ENCODE measurements at regions not wholly inside any gene's neighbourhood (a gene's known extent, or its start where the extent isn't known, plus 50 kb on each side); places are given as distances from the start of the nearest gene placed in this dataset.

DNA sequence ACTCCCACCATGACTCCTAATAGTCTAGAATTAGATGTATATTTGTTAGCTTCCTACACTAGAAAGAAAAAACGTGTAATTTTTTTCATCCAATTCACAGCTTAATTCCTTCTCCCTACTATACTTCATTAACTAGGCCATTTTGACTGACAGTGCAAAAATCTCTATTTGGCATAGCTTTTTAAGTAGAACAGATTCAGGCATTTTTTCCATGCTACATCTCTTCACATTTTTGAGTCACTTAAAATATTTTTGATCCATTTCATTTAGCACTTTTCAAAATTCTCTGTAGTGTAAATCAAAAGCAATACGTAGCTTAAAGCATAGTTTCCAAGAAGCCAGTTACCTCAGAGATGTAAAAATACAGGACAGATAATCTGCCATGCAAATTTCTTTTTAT lies 391.1 kb upstream of the NPVF start:
- Histone ChIP-seq H3K9me2 (replicated peaks; ENCODE audit: low read length) (no peaks in the 10 kb centered on the region), H3K4me2 (ENCODE audit: low read length) (no peak overlapping the region), H3K27me3 (ENCODE audit: low read length) (peaks cover 3% of the 10 kb centered on the region; the same call in 1 of the 2 replicates), H3K9me3 (ENCODE audit: low read length) (no peaks in the 10 kb centered on the region), H3F3A (ENCODE audit: low read length, unreplicated experiment) (no peaks in the 10 kb centered on the region), H3K4me3 (ENCODE audit: low read length) (no peak overlapping the region), H3K36me3 (ENCODE audit: low read depth, low read length) (no peaks in the 10 kb centered on the region), H2AFZ (ENCODE audit: low read length) (no peak overlapping the region), H3K9ac (ENCODE audit: low read length) (no peak overlapping the region), H3K27ac (ENCODE audit: low read length) (no peak overlapping the region), H3K79me2 (ENCODE audit: low read length) (no peaks in the 10 kb centered on the region), H3K4me1 (ENCODE audit: insufficient read depth, low read length) (no peaks in the 10 kb centered on the region), H4K20me1 (ENCODE audit: low read length) (no peaks in the 10 kb centered on the region)
- ATAC-seq = no peak
- TF ChIP-seq EZH2phosphoT487 (IDR thresholded peaks at IDR 0.05; ENCODE audit: borderline replicate concordance, low read length) = no peak
- TF ChIP-seq, protein P1, sequence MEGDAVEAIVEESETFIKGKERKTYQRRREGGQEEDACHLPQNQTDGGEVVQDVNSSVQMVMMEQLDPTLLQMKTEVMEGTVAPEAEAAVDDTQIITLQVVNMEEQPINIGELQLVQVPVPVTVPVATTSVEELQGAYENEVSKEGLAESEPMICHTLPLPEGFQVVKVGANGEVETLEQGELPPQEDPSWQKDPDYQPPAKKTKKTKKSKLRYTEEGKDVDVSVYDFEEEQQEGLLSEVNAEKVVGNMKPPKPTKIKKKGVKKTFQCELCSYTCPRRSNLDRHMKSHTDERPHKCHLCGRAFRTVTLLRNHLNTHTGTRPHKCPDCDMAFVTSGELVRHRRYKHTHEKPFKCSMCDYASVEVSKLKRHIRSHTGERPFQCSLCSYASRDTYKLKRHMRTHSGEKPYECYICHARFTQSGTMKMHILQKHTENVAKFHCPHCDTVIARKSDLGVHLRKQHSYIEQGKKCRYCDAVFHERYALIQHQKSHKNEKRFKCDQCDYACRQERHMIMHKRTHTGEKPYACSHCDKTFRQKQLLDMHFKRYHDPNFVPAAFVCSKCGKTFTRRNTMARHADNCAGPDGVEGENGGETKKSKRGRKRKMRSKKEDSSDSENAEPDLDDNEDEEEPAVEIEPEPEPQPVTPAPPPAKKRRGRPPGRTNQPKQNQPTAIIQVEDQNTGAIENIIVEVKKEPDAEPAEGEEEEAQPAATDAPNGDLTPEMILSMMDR (conservative IDR thresholded peaks at IDR 0.05; ENCODE audit: low read depth, low read length) = no peak
- TF ChIP-seq EZH2 (IDR thresholded peaks at IDR 0.05; ENCODE audit: low read length, unreplicated experiment) = no peak
- BruUV-seq (replicated peaks) = no TSS peak
- no peak for DNase-seq
- intact Hi-C loops (cut with micrococcal nuclease) = no loop called here
- CTCF ChIA-PET = no interaction called here
- POLR2A ChIA-PET (ENCODE audit: unreplicated experiment) = no interaction called here

- H3F3A ChIP-seq (ENCODE audit: low read length, unreplicated experiment) = no peaks in the 10 kb centered on the region
- no peak for ATAC-seq
- H4K20me1 ChIP-seq (ENCODE audit: low read length) = no peaks in the 10 kb centered on the region
- H3K4me1 ChIP-seq (ENCODE audit: insufficient read depth, low read length) = no peaks in the 10 kb centered on the region
- H3K9me2 ChIP-seq (replicated peaks; ENCODE audit: low read length) = no peaks in the 10 kb centered on the region
- H2AFZ ChIP-seq (ENCODE audit: low read length) = no peak overlapping the region
- H3K79me2 ChIP-seq (ENCODE audit: low read length) = no peaks in the 10 kb centered on the region
- POLR2A ChIA-PET (ENCODE audit: unreplicated experiment) = no interaction called here
- intact Hi-C loops (cut with micrococcal nuclease) = no loop called here
- BruUV-seq (replicated peaks) = no TSS peak
- H3K27me3 ChIP-seq (ENCODE audit: low read length) = peaks cover 3% of the 10 kb centered on the region; the same call in 1 of the 2 replicates
- no peak overlapping the region for H3K9ac ChIP-seq (ENCODE audit: low read length)
- H3K9me3 ChIP-seq (ENCODE audit: low read length) = no peaks in the 10 kb centered on the region
- DNase-seq = no peak
- H3K4me2 ChIP-seq (ENCODE audit: low read length) = no peak overlapping the region
- H3K4me3 ChIP-seq (ENCODE audit: low read length) = no peak overlapping the region
- H3K27ac ChIP-seq (ENCODE audit: low read length) = no peak overlapping the region
- TF ChIP-seq EZH2 (IDR thresholded peaks at IDR 0.05; ENCODE audit: low read length, unreplicated experiment) (no peak), EZH2phosphoT487 (IDR thresholded peaks at IDR 0.05; ENCODE audit: borderline replicate concordance, low read length) (no peak)
- TF ChIP-seq, protein P1 (conservative IDR thresholded peaks at IDR 0.05; ENCODE audit: low read depth, low read length) = no peak
- CTCF ChIA-PET = no interaction called here
- no peaks in the 10 kb centered on the region for H3K36me3 ChIP-seq (ENCODE audit: low read depth, low read length)
Measured at GRCh38 chr7:25619963-25620799, 391.9 kb upstream of the NPVF start.

GRCh38 chr7:25621993-25622392 lies 393.7 kb upstream of the NPVF start:
- no peak overlapping the region for H3K9ac ChIP-seq (ENCODE audit: low read length)
- H3K79me2 ChIP-seq (ENCODE audit: low read length) = no peaks in the 10 kb centered on the region
- no peaks in the 10 kb centered on the region for H3K4me1 ChIP-seq (ENCODE audit: insufficient read depth, low read length)
- no peak overlapping the region for H2AFZ ChIP-seq (ENCODE audit: low read length)
- BruUV-seq (replicated peaks) = no TSS peak
- H3K9me2 ChIP-seq (replicated peaks; ENCODE audit: low read length) = no peaks in the 10 kb centered on the region
- ATAC-seq = no peak
- no peaks in the 10 kb centered on the region for H3K36me3 ChIP-seq (ENCODE audit: low read depth, low read length)
- TF ChIP-seq EZH2phosphoT487 (IDR thresholded peaks at IDR 0.05; ENCODE audit: borderline replicate concordance, low read length) (no peak), EZH2 (IDR thresholded peaks at IDR 0.05; ENCODE audit: low read length, unreplicated experiment) (no peak)
- TF ChIP-seq, protein P1 (conservative IDR thresholded peaks at IDR 0.05; ENCODE audit: low read depth, low read length) = no peak
- no peaks in the 10 kb centered on the region for H3K9me3 ChIP-seq (ENCODE audit: low read length)
- H3K27ac ChIP-seq (ENCODE audit: low read length) = no peak overlapping the region
- H4K20me1 ChIP-seq (ENCODE audit: low read length) = no peaks in the 10 kb centered on the region
- intact Hi-C loops (cut with micrococcal nuclease) = no loop called here
- POLR2A ChIA-PET (ENCODE audit: unreplicated experiment) = no interaction called here
- H3F3A ChIP-seq (ENCODE audit: low read length, unreplicated experiment) = no peaks in the 10 kb centered on the region
- CTCF ChIA-PET = no interaction called here
- peaks cover 3% of the 10 kb centered on the region; the same call in 1 of the 2 replicates for H3K27me3 ChIP-seq (ENCODE audit: low read length)
- H3K4me2 ChIP-seq (ENCODE audit: low read length) = no peak overlapping the region
- DNase-seq = no peak
- H3K4me3 ChIP-seq (ENCODE audit: low read length) = no peak overlapping the region

Data from PC-3 (cell line).